ENCODE measurements at regions not wholly inside any gene's neighbourhood (a gene's known extent, or its start where the extent isn't known, plus 50 kb on each side); places are given as distances from the start of the nearest gene placed in this dataset.

GRCh38 chr20:53843645-53844044, 226.7 kb downstream of the BCAS1 start:
- H3K9me3 ChIP-seq (ENCODE audit: control insufficient read depth, low read depth, low read length) = no peaks in the 10 kb centered on the region
- no peak overlapping the region for H3K9ac ChIP-seq (ENCODE audit: extremely low read depth, insufficient read length, low read length)
- no peak overlapping the region for H3K27ac ChIP-seq (ENCODE audit: insufficient read length, low read depth, low read length)
- no peak overlapping the region for H3K23ac ChIP-seq (ENCODE audit: insufficient read length, low read depth, low read length)
- H2BK120ac ChIP-seq (ENCODE audit: low read depth, low read length, poor library complexity, severe bottlenecking) = no peak overlapping the region
- no peak overlapping the region for H4K5ac ChIP-seq (ENCODE audit: insufficient read length, low read depth, low read length)
- no peak overlapping the region for H3K4me3 Mint-ChIP-seq
- H3K23me2 ChIP-seq (ENCODE audit: insufficient read length, low read depth, low read length, poor library complexity, severe bottlenecking) = no peaks in the 10 kb centered on the region
- H2BK20ac ChIP-seq (ENCODE audit: low read depth, low read length, poor library complexity, severe bottlenecking) = no peak overlapping the region
- H4K8ac ChIP-seq (replicated peaks; ENCODE audit: insufficient read length, low read depth, low read length) = no peak overlapping the region
- no peak overlapping the region for H3K4me2 ChIP-seq (ENCODE audit: insufficient read depth, insufficient read length, low read length)
- no peak overlapping the region for H2AFZ ChIP-seq (ENCODE audit: low read length)
- no peak overlapping the region for H4K91ac ChIP-seq (ENCODE audit: insufficient read length, low read depth, low read length)
- no peak for DNase-seq
- H3K27me3 Mint-ChIP-seq (ENCODE audit: low read depth) = no peaks in the 10 kb centered on the region
- no CpG with 5 or more reads among the region's 2 CpGs for WGBS (ENCODE audit: extremely low coverage, insufficient read length, low lambda C conversion rate)
- H3K27ac Mint-ChIP-seq = no peak overlapping the region
- TF ChIP-seq CTCF (conservative IDR thresholded peaks at IDR 0.05) = no peak
- H2BK15ac ChIP-seq (ENCODE audit: low read depth, low read length) = no peak overlapping the region
- H3K4ac ChIP-seq (ENCODE audit: low read depth, low read length) = no peak overlapping the region
- H2AK5ac ChIP-seq (ENCODE audit: insufficient read length, low read length) = no peak overlapping the region
- no peak overlapping the region for H2BK12ac ChIP-seq (ENCODE audit: insufficient read length, low read depth, low read length)
- no peaks in the 10 kb centered on the region for H3K9me3 Mint-ChIP-seq
- H3K79me1 ChIP-seq (ENCODE audit: insufficient read depth, low read depth, low read length, poor library complexity, severe bottlenecking) = no peaks in the 10 kb centered on the region
- H3K79me2 ChIP-seq (ENCODE audit: insufficient read depth, low read length) = no peaks in the 10 kb centered on the region
- H3K18ac ChIP-seq (ENCODE audit: insufficient read length, low read depth, low read length) = no peak overlapping the region
- H3K14ac ChIP-seq (ENCODE audit: insufficient read depth, low read length) = no peak overlapping the region
- H3T11ph ChIP-seq (ENCODE audit: low read length) = no peak overlapping the region
- no peaks in the 10 kb centered on the region for H3K27me3 ChIP-seq (ENCODE audit: insufficient read depth, low read length)
- H2BK5ac ChIP-seq (ENCODE audit: insufficient read length, low read length) = no peak overlapping the region
- no peak overlapping the region for H3K56ac ChIP-seq (ENCODE audit: insufficient read length, low read depth, low read length)
- H4K20me1 ChIP-seq (ENCODE audit: control insufficient read depth, insufficient read depth, insufficient read length) = no peaks in the 10 kb centered on the region
- peaks cover 9 to 11% of the 10 kb centered on the region in 2 experiments; a peak in 3 of 4 replicates for H3K4me1 Mint-ChIP-seq
- no peaks in the 10 kb centered on the region for H3K36me3 Mint-ChIP-seq (ENCODE audit: insufficient read depth in 1 of 3, low read depth in 3 of 3)
- H3K4me1 ChIP-seq (ENCODE audit: insufficient read depth, low read length) = no peaks in the 10 kb centered on the region
